ENCODE measurements at regions not wholly inside any gene's neighbourhood (a gene's known extent, or its start where the extent isn't known, plus 50 kb on each side); places are given as distances from the start of the nearest gene placed in this dataset.
"Not testable (repeated sequence)": the region's sequence is repeated elsewhere in the genome, so short reads cannot be mapped to it uniquely, and the experiment has no call there.

GRCh38 chrX:39430551-39430950 lies 629.3 kb downstream of the MID1IP1 start:
- Mint-ChIP-seq H3K27ac (no peak overlapping the region), H3K27me3 (ENCODE audit: low read depth in 3 of 3) (peaks cover 0 to 4% (median 3%) of the 10 kb centered on the region in 3 donors), H3K4me1 (no peaks in the 10 kb centered on the region), H3K9me3 (no peaks in the 10 kb centered on the region), H3K36me3 (no peaks in the 10 kb centered on the region), H3K4me3 (no peak overlapping the region)
- no peak for DNase-seq

GRCh38 chrX:39431893-39432292 lies 630.6 kb downstream of the MID1IP1 start:
- Mint-ChIP-seq H3K9me3 (no peaks in the 10 kb centered on the region), H3K27me3 (ENCODE audit: low read depth in 3 of 3) (peaks cover 0 to 4% (median 3%) of the 10 kb centered on the region in 3 donors)

GRCh38 chrX:39434671-39435070 lies 633.4 kb downstream of the MID1IP1 start:
- DNase-seq; H3K4me3 Mint-ChIP-seq; H3K27me3 Mint-ChIP-seq (ENCODE audit: low read depth in 3 of 3); H3K9me3 Mint-ChIP-seq; H3K27ac Mint-ChIP-seq; H3K36me3 Mint-ChIP-seq; H3K4me1 Mint-ChIP-seq: not testable (repeated sequence)

More at GRCh38 chrX:39431893-39432292, 630.6 kb downstream of the MID1IP1 start:
- H3K4me3 Mint-ChIP-seq = no peak overlapping the region
- H3K36me3 Mint-ChIP-seq = no peaks in the 10 kb centered on the region
- H3K27ac Mint-ChIP-seq = no peak overlapping the region
- no peak for DNase-seq
- H3K4me1 Mint-ChIP-seq = no peaks in the 10 kb centered on the region

GRCh38 chrX:39436538-39436937 lies 635.3 kb downstream of the MID1IP1 start:
- not testable (repeated sequence) for H3K27ac Mint-ChIP-seq, H3K4me3 Mint-ChIP-seq

GRCh38 chrX:39437670-39438441 lies 636.6 kb downstream of the MID1IP1 start:
- Mint-ChIP-seq H3K9me3 (no peaks in the 10 kb centered on the region), H3K36me3 (no peaks in the 10 kb centered on the region), H3K27me3 (ENCODE audit: low read depth in 3 of 3) (peaks cover 0 to 6% (median 4%) of the 10 kb centered on the region in 3 donors), H3K27ac (no peak overlapping the region), H3K4me3 (no peak overlapping the region), H3K4me1 (peaks cover 13 to 16% of the 10 kb centered on the region in 2 donors)
- DNase-seq = no peak

More at GRCh38 chrX:39436538-39436937, 635.3 kb downstream of the MID1IP1 start:
- not testable (repeated sequence) for H3K9me3 Mint-ChIP-seq; H3K36me3 Mint-ChIP-seq; H3K27me3 Mint-ChIP-seq (ENCODE audit: low read depth in 3 of 3); DNase-seq
- peaks cover 13 to 16% of the 10 kb centered on the region in 2 donors for H3K4me1 Mint-ChIP-seq

GRCh38 chrX:39438603-39439602 lies 637.6 kb downstream of the MID1IP1 start:
- peaks cover 2 to 6% (median 6%) of the 10 kb centered on the region in 3 donors for H3K27me3 Mint-ChIP-seq (ENCODE audit: low read depth in 3 of 3)
- H3K4me3 Mint-ChIP-seq = no peak overlapping the region
- peak overlapping the region in 2 of 6 donors; percentile 35 to 56 for H3K27ac Mint-ChIP-seq
- H3K4me1 Mint-ChIP-seq = peaks cover 13 to 16% of the 10 kb centered on the region in 2 donors
- H3K36me3 Mint-ChIP-seq = no peaks in the 10 kb centered on the region
- DNase-seq = no peak
- H3K9me3 Mint-ChIP-seq = no peaks in the 10 kb centered on the region

- peaks cover 13 to 16% of the 10 kb centered on the region in 2 donors for H3K4me1 Mint-ChIP-seq
- peak overlapping the region; percentile 30 to 86 (median 69) for H3K4me3 Mint-ChIP-seq
- H3K27ac Mint-ChIP-seq = peak overlapping the region; percentile 40 to 81 (median 76)
- H3K27me3 Mint-ChIP-seq (ENCODE audit: low read depth in 3 of 3) = peaks cover 2 to 6% (median 6%) of the 10 kb centered on the region in 3 donors
- H3K9me3 Mint-ChIP-seq = no peaks in the 10 kb centered on the region
- H3K36me3 Mint-ChIP-seq = no peaks in the 10 kb centered on the region
- DNase-seq = peak; percentile 27 to 47 (median 38)
Measured at GRCh38 chrX:39439906-39440798, 638.9 kb downstream of the MID1IP1 start.

- no peak for DNase-seq
- H3K9me3 Mint-ChIP-seq = no peaks in the 10 kb centered on the region
- no peaks in the 10 kb centered on the region for H3K36me3 Mint-ChIP-seq
- peaks cover 13 to 16% of the 10 kb centered on the region in 2 donors for H3K4me1 Mint-ChIP-seq
- H3K27ac Mint-ChIP-seq = peak overlapping the region in 5 of 6 donors; percentile 53 to 81 (median 81)
- H3K27me3 Mint-ChIP-seq (ENCODE audit: low read depth in 3 of 3) = peaks cover 2 to 6% (median 6%) of the 10 kb centered on the region in 3 donors
- peak overlapping the region in 4 of 5 donors; percentile 30 to 77 (median 65) for H3K4me3 Mint-ChIP-seq
Measured at GRCh38 chrX:39440799-39441284, 639.6 kb downstream of the MID1IP1 start.

- peaks cover 13 to 16% of the 10 kb centered on the region in 2 donors for H3K4me1 Mint-ChIP-seq
- no peaks in the 10 kb centered on the region for H3K36me3 Mint-ChIP-seq
- H3K27me3 Mint-ChIP-seq (ENCODE audit: low read depth in 3 of 3) = peaks cover 2 to 6% (median 6%) of the 10 kb centered on the region in 3 donors
- no peak for DNase-seq
- peak overlapping the region in 1 of 6 donors; percentile 1 for H3K27ac Mint-ChIP-seq
- H3K9me3 Mint-ChIP-seq = no peaks in the 10 kb centered on the region
- no peak overlapping the region for H3K4me3 Mint-ChIP-seq
Measured at GRCh38 chrX:39442332-39442731, 641.1 kb downstream of the MID1IP1 start.

- Mint-ChIP-seq H3K9me3 (no peaks in the 10 kb centered on the region), H3K27ac (no peak overlapping the region), H3K36me3 (no peaks in the 10 kb centered on the region), H3K4me3 (no peak overlapping the region), H3K27me3 (ENCODE audit: low read depth in 3 of 3) (peaks cover 2 to 6% (median 6%) of the 10 kb centered on the region in 3 donors), H3K4me1 (peaks cover 13 to 16% of the 10 kb centered on the region in 2 donors)
- DNase-seq = no peak
Measured at GRCh38 chrX:39443240-39443639, 642.0 kb downstream of the MID1IP1 start.

- DNase-seq = no peak
Measured at GRCh38 chrX:39445336-39445735, 644.1 kb downstream of the MID1IP1 start.

GRCh38 chrX:39449352-39449751 lies 648.1 kb downstream of the MID1IP1 start:
- H3K9me3 Mint-ChIP-seq = no peaks in the 10 kb centered on the region
- no peaks in the 10 kb centered on the region for H3K4me1 Mint-ChIP-seq
- no peak overlapping the region for H3K27ac Mint-ChIP-seq
- H3K36me3 Mint-ChIP-seq = no peaks in the 10 kb centered on the region
- no peak overlapping the region for H3K4me3 Mint-ChIP-seq
- DNase-seq = no peak
- H3K27me3 Mint-ChIP-seq (ENCODE audit: low read depth in 3 of 3) = peaks cover 0 to 4% (median 0%) of the 10 kb centered on the region in 3 donors

More at GRCh38 chrX:39445336-39445735, 644.1 kb downstream of the MID1IP1 start:
- H3K9me3 Mint-ChIP-seq = no peaks in the 10 kb centered on the region
- H3K36me3 Mint-ChIP-seq = no peaks in the 10 kb centered on the region
- peaks cover 5 to 8% of the 10 kb centered on the region in 2 donors for H3K4me1 Mint-ChIP-seq
- no peak overlapping the region for H3K4me3 Mint-ChIP-seq
- H3K27ac Mint-ChIP-seq = no peak overlapping the region
- peaks cover 2 to 6% (median 2%) of the 10 kb centered on the region in 3 donors for H3K27me3 Mint-ChIP-seq (ENCODE audit: low read depth in 3 of 3)

Measured in immature natural killer cell (primary cell).